Keratinocyte (primary cell): ENCODE measurements at regions not wholly inside any gene's neighbourhood (a gene's known extent, or its start where the extent isn't known, plus 50 kb on each side); places are given as distances from the start of the nearest gene placed in this dataset.

Source experiments
- EZH2 ChIP-seq: IDR thresholded peaks from one replicate; pipeline ENCODE4 v1.6.1; 2012; ENCODE audit warnings: inconsistent platforms, mild to moderate bottlenecking, low read length, moderate library complexity
- TF ChIP-seq, protein P1 (sequence below), 3 experiments: IDR thresholded peaks in 1 of 3; conservative IDR thresholded peaks in 1 of 3; optimal IDR thresholded peaks in 1 of 3; 2 replicates in 2 of 3; 3 replicates in 1 of 3; pipeline versions ENCODE3 to v1.5.1; 2011; ENCODE audit warnings: low read length in 3 of 3, mild to moderate bottlenecking in 3 of 3, moderate library complexity in 2 of 3, control low read depth in 1 of 3, inconsistent platforms in 1 of 3; ENCODE audit not compliant: insufficient read depth in 2 of 3; ENCODE audit errors: extremely low read depth in 1 of 3

- TF ChIP-seq EZH2 = no peak
- TF ChIP-seq, protein P1, sequence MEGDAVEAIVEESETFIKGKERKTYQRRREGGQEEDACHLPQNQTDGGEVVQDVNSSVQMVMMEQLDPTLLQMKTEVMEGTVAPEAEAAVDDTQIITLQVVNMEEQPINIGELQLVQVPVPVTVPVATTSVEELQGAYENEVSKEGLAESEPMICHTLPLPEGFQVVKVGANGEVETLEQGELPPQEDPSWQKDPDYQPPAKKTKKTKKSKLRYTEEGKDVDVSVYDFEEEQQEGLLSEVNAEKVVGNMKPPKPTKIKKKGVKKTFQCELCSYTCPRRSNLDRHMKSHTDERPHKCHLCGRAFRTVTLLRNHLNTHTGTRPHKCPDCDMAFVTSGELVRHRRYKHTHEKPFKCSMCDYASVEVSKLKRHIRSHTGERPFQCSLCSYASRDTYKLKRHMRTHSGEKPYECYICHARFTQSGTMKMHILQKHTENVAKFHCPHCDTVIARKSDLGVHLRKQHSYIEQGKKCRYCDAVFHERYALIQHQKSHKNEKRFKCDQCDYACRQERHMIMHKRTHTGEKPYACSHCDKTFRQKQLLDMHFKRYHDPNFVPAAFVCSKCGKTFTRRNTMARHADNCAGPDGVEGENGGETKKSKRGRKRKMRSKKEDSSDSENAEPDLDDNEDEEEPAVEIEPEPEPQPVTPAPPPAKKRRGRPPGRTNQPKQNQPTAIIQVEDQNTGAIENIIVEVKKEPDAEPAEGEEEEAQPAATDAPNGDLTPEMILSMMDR (optimal IDR thresholded peaks at IDR 0.05 in 1 of 3, IDR thresholded peaks at IDR 0.05 in 1 of 3, conservative IDR thresholded peaks at IDR 0.05 in 1 of 3; ENCODE audit: extremely low read depth in 1 of 3, insufficient read depth in 2 of 3, low read length in 3 of 3) = no peak
Measured at GRCh38 chr15:20659265-20659664, 117.7 kb upstream of the GOLGA6L6 start.
